GM11168 (cell line): ENCODE measurements at regions not wholly inside any gene's neighbourhood (a gene's known extent, or its start where the extent isn't known, plus 50 kb on each side); places are given as distances from the start of the nearest gene placed in this dataset.

Experiments used
- in situ Hi-C: fragments of 300-500 bp; cut with MboI; formaldehyde crosslinking; loops from one replicate; pipeline ENCODE4 v1.12.0; 2022; ENCODE audit warnings: low sequenced_read_pairs; ENCODE audit not compliant: unreplicated experiment

GRCh38 chr15:95489103-95489502, 841.4 kb upstream of the NR2F2 start:
- in situ Hi-C loops, result no loop called here

- in situ Hi-C loops, result no loop called here
These were observed 838.0 kb upstream of the NR2F2 start for GRCh38 chr15:95492388-95493070.

GRCh38 chr15:95494971-95495541, 835.4 kb upstream of the NR2F2 start:
- in situ Hi-C loops, result no loop called here

- in situ Hi-C loops, result no loop called here
These were observed 832.9 kb upstream of the NR2F2 start for GRCh38 chr15:95497634-95498033.

GRCh38 chr15:95498961-95499360, 831.5 kb upstream of the NR2F2 start:
- in situ Hi-C loops, result no loop called here

GRCh38 chr15:95499397-95499796, 831.1 kb upstream of the NR2F2 start:
- in situ Hi-C loops, result no loop called here

GRCh38 chr15:95501865-95502264, 828.6 kb upstream of the NR2F2 start:
- in situ Hi-C loops, result no loop called here

- in situ Hi-C loops, result no loop called here
These were observed 827.4 kb upstream of the NR2F2 start for GRCh38 chr15:95503107-95503506.

GRCh38 chr15:95503640-95504225, 826.8 kb upstream of the NR2F2 start:
- in situ Hi-C loops, result no loop called here

GRCh38 chr15:95511671-95512070, 818.8 kb upstream of the NR2F2 start:
- in situ Hi-C loops, result no loop called here

- in situ Hi-C loops, result no loop called here
These were observed 817.6 kb upstream of the NR2F2 start for GRCh38 chr15:95512906-95513305.

GRCh38 chr15:95519887-95520286, 810.6 kb upstream of the NR2F2 start:
- in situ Hi-C loops, result no loop called here

GRCh38 chr15:95520511-95520910, 810.0 kb upstream of the NR2F2 start:
- in situ Hi-C loops, result no loop called here

- in situ Hi-C loops, result no loop called here
These were observed 809.6 kb upstream of the NR2F2 start for GRCh38 chr15:95520922-95521321.

- in situ Hi-C loops, result no loop called here
These were observed 808.0 kb upstream of the NR2F2 start for GRCh38 chr15:95522533-95522932.

- in situ Hi-C loops, result no loop called here
These were observed 801.6 kb upstream of the NR2F2 start for GRCh38 chr15:95528920-95529319.

- in situ Hi-C loops, result no loop called here
These were observed 793.9 kb upstream of the NR2F2 start for GRCh38 chr15:95536638-95537037.

- in situ Hi-C loops, result no loop called here
These were observed 791.8 kb upstream of the NR2F2 start for GRCh38 chr15:95538693-95539092.

- in situ Hi-C loops, result no loop called here
These were observed 789.2 kb upstream of the NR2F2 start for GRCh38 chr15:95541301-95541700.

- in situ Hi-C loops, result no loop called here
These were observed 781.2 kb upstream of the NR2F2 start for GRCh38 chr15:95549168-95549738.

GRCh38 chr15:95550702-95551101, 779.8 kb upstream of the NR2F2 start:
- in situ Hi-C loops, result no loop called here

- in situ Hi-C loops, result no loop called here
These were observed 774.3 kb upstream of the NR2F2 start for GRCh38 chr15:95556225-95556624.
